MG63 (cell line): ENCODE measurements at regions not wholly inside any gene's neighbourhood (a gene's known extent, or its start where the extent isn't known, plus 50 kb on each side); places are given as distances from the start of the nearest gene placed in this dataset.

Source experiments
- DNase-seq: peaks from one replicate; pipeline ENCODE4 v3.0.0-alpha.2; 2020
- H3K27me3 ChIP-seq: fragments of 250-450 bp; sonication (Bioruptor Pico); 2 replicates; pipeline ENCODE4 v1.5.1; 2020; ENCODE audit warnings: mild to moderate bottlenecking, moderate library complexity
- H3K36me3 ChIP-seq: fragments of 250-450 bp; sonication (Bioruptor Pico); 2 replicates; pipeline ENCODE4 v1.5.1; 2020; ENCODE audit warnings: mild to moderate bottlenecking, moderate library complexity
- H3K4me3 ChIP-seq: fragments of 250-450 bp; sonication (Bioruptor Pico); 2 replicates; pipeline ENCODE4 v1.5.1; 2020; ENCODE audit warnings: mild to moderate bottlenecking, moderate library complexity
- H3K9me3 ChIP-seq: fragments of 250-450 bp; sonication (Bioruptor Pico); 2 replicates; pipeline ENCODE4 v1.5.1; 2020; ENCODE audit warnings: mild to moderate bottlenecking, moderate library complexity

DNA sequence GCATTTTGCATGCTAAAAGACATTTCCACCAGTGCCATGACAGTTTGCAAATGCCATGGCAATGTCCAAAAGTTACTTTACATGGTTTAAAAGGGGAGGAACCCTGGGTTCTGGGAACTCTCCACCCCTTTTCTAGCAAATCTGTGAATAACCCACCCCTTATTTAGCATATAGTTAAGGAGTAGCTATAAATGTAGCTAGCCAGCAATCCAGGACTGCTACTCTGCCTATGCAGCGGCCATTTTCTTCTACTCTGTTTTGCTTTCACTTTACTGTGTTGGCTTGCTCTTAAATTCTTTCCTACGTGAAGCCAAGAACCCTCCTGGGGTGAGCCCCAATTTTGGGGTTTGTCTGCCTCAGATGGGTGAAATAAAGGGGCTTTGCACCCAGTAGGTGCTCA lies 141.0 kb downstream of the PTPN11 start:
- no peak overlapping the region for H3K4me3 ChIP-seq
- no peaks in the 10 kb centered on the region for H3K36me3 ChIP-seq
- H3K9me3 ChIP-seq = no peaks in the 10 kb centered on the region
- H3K27me3 ChIP-seq = no peaks in the 10 kb centered on the region
- no peak for DNase-seq

DNA sequence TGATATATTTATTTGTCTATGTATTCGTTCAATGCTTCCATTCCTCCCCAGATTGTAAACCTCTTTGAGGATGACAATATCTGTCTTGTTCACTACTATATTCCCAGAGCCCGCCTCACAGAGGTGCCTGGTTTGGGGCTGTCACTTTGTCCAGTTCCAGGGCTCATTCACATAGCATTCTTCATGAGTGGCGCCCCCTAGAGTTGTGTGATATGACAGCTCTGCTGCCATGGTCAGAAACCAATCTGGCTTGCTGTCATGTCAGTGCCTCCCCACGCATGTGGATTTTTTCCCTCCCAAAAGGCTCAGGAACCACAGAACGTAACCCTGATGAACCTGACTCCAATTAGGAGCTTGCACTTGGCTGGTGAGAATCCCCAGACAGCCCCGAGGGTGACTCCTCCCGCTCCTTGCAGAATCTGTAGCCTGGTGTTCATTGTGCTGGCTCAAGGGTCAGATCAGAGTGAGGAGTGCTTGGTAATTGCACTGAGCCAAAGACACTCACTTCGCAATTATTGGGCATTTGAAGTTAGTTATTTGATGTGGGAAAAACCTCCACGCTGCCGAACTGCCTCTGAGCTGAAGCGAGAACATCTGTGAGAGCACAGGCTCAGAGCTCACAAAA lies 145.5 kb downstream of the PTPN11 start:
- Histone ChIP-seq H3K27me3 (no peaks in the 10 kb centered on the region), H3K36me3 (no peaks in the 10 kb centered on the region), H3K9me3 (no peaks in the 10 kb centered on the region), H3K4me3 (no peak overlapping the region)
- DNase-seq = no peak

DNA sequence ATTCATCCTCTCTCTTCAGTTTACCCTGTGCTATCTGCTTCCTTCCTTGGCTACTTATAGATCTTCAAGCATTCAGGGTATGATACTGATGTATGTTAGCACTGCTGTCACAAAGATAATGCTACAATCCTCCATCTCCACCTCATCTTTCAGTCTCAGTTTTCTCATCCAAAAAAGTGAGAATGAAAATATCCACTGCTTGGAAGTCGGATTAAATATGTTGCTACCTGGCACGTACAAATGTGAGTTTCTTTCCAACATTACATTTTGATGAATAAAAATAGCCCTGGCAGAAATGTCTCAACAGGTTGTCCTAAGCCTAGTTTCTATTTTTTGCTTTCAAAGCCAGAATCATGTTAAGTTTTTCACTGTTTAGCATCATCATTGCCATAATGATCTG lies 149.9 kb downstream of the PTPN11 start:
- no peak for DNase-seq
- no peak overlapping the region for H3K4me3 ChIP-seq
- H3K27me3 ChIP-seq = no peaks in the 10 kb centered on the region
- H3K9me3 ChIP-seq = no peaks in the 10 kb centered on the region
- H3K36me3 ChIP-seq = no peaks in the 10 kb centered on the region

DNA sequence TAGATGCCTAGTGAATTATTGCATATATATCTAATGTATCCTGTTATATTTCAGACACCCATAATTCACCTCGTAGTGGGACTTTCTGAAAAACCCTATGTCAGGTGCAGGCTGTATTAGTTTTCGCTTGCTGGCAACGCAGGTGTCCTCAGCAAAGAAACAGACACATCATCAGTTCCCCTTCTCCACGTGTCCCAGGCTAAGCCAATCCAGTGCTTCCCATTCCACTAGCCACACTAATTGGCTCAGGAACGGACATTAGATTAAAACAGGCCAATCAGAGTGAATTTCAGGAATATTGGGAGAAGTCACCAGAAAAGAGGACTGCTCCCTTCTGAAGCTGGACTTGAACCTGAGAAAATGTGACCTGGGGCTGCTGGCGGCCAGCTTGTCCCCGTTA lies 151.3 kb downstream of the PTPN11 start:
- Histone ChIP-seq H3K4me3 (no peak overlapping the region), H3K36me3 (no peaks in the 10 kb centered on the region), H3K27me3 (no peaks in the 10 kb centered on the region), H3K9me3 (no peaks in the 10 kb centered on the region)
- DNase-seq = no peak

DNA sequence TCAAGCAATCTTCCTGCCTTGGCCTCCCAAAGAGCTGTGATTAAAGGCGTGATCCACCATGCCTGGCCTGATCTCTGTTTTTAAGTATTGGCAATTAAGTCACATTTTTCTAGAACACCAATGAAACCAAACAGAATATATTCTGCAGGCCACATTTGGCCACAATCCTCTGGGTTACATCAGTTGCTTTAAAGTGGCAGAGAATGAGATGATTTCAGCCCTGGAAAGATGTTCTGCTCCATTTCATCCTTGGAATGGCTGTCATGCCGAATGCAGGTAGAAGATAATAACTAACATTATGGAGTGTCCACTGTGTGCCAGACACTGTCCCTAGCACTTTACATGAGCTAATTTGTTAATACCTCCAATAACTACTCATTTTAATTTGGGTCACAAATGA lies 154.4 kb downstream of the PTPN11 start:
- no peak for DNase-seq
- Histone ChIP-seq H3K4me3 (no peak overlapping the region), H3K27me3 (no peaks in the 10 kb centered on the region), H3K9me3 (no peaks in the 10 kb centered on the region), H3K36me3 (no peaks in the 10 kb centered on the region)

DNA sequence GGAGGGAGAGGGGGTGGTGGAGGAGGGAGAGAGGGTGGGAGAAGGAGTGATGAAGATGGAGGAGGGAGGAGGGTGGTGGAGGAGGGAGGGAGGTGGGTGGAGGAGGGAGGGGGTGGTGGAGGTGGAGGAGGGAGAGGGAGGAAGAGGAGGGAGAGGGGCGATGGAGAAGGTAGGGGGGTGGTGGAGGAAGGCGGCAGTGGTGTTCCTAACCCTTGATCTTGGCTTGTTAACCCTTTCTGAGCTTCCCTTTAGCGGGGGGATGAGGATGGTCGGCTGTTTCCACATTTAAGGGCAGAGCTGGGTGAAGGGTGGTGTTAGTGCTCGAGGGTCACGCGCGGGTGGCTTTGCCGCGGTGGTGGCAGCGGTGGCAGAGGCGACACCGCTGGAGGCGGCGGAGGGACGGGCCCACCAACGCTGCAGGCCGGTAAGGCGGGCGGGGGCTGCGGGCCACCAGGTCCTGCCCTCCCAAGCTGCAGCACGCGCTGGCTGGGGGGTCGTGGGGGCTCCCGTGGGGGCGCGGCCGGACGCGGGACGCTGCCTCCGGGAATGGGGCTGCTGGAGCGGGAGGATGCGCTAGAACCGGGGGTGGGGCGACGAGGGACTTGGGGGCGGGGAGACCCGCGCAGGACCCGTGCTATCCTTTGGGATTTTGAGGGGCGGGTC lies 156.3 kb downstream of the PTPN11 start:
- no peak for DNase-seq
- no peaks in the 10 kb centered on the region for H3K9me3 ChIP-seq
- H3K27me3 ChIP-seq = 0 out of 2 replicates have a peak, but pooled peaks cover 4% of the 10 kb centered on the region
- no peak overlapping the region for H3K4me3 ChIP-seq
- H3K36me3 ChIP-seq = no peaks in the 10 kb centered on the region

DNA sequence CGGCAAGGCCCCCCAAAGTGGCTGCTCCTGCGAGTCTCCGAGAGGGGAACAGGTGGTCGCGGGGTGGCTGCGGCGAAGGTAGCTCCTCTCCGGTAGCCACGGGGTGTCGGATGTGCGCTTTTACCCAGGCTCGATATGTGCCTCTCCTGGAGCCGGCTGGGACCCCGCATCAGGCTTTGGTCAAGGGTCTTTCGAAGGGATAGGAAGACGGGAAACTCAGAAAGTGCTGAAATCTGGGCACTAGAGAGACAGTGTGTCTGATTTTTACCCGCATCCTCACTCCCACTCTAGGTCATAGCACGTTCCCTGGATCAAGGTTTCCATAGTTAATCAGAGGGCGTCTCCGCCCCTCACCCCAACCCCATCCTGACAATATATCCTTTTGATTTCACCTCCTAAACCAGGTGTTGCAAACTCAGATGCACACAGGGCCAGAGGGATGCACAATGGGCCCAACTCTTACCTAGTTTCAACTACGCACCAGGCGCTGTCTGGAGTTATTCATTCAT lies 156.9 kb downstream of the PTPN11 start:
- DNase-seq = no peak
- H3K36me3 ChIP-seq = no peaks in the 10 kb centered on the region
- H3K27me3 ChIP-seq = 0 out of 2 replicates have a peak, but pooled peaks cover 4% of the 10 kb centered on the region
- no peaks in the 10 kb centered on the region for H3K9me3 ChIP-seq
- no peak overlapping the region for H3K4me3 ChIP-seq

DNA sequence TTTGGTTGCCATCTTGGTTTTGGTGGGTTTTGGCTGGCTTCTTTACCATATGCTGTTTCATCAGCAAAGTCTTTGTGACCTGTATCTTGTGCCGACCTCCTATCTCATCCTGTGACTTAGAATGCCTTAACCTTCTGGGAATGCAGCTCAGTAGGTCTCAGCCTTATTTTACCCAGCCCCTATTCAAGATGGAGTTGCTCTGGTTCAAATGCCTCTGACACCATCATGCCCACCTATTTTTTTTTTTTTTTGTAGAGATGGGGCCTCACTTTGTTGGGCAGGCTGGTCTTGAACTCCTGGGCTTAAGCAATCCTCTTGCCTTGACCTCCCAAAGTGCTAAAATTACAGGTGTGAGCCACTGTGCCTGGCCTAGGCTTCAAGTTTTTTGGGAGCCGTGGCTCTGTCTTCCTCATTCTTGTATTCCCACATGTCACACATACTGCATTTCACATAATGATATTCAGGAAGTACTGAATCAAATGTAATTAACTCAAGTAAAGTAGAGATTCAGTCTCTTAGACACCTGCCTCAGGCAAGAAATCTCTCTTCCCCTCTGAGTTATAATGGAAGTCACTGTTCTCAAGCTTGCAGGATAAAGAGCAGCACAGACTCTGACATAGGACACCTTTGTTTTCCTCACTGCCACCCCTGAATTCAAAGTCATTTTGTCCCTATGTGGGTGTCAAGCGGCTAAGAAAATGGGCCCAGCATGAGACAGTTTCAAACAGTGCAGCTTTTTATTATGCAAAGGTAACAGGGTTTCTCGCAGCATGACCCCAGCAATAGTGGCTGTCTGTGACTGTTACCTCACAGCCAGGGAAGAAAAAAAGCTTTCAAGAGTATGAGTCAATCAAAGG lies 159.0 kb downstream of the PTPN11 start:
- Histone ChIP-seq H3K27me3 (0 out of 2 replicates have a peak, but pooled peaks cover 4% of the 10 kb centered on the region), H3K36me3 (no peaks in the 10 kb centered on the region), H3K4me3 (no peak overlapping the region), H3K9me3 (no peaks in the 10 kb centered on the region)
- no peak for DNase-seq

DNA sequence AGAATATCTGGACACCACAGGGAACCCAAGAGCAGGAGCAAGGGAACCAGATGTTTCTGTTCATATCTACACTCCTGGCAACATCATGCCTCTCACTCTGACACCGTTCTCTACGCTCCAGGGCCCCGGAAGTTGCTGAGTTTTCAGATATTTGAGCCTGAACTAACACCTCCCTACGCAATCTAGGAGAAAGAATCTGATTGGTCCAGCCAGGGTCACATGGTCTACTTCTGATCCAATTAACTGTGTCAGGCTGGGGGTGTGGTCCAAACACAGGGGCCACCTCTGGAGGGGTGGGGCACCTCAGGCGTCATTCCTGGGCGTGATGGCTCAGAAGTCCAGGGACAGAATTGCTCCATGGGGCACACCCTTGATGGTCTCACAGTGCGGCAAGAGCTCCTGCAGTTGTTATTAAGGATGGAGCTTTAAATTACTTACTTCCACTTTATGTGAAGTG lies 165.5 kb downstream of the PTPN11 start:
- H3K9me3 ChIP-seq = no peaks in the 10 kb centered on the region
- H3K27me3 ChIP-seq = no peaks in the 10 kb centered on the region
- peak; percentile 55 for DNase-seq
- no peaks in the 10 kb centered on the region for H3K36me3 ChIP-seq
- no peak overlapping the region for H3K4me3 ChIP-seq

DNA sequence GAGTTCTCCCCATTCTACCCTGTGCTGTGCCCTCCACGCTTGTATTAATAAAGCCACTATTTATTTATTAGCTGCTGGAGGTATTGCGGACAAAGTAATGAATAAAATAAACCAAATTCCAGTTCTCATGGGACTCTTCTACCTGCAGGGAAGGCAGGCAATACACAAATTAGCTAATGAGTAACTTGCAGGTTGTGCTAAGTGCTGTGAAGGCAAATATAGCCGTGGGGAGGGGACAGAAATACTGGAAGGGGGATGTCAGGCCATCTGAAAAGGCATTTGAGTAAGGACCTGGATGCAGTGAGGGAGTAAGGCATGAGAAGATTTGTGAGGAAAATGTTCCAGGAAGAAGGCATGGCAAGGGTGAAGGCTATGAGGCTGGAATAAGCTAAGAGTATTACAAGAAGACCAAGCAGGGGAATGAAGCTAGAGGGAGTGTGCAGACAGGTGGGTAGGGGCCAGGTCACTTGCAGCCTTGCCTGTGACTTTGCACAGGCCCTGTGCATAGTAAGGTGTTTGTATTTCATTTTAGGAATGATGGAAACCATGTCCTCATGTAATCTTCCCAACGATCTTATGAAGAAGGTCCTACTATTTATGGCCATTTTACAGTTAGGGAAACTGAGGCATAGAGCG lies 167.5 kb downstream of the PTPN11 start:
- DNase-seq = no peak

DNA sequence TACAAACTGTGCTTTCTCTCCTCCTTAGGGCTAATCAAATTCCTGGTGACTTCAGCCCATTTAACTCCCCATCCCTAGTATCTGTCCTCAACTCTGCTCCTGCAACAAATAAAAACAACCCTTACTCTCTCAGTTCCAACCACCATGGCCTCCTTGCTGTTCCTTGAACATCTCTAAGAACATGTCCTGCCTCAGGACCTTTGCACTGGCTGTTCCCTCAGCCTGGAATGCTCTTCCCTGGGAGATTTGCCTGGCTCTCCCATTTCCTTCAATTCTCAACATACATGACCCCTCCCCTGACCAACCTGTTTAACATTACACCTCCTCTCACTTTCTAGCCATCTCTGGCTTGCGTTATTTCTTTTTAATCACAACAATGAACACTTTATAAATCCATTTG lies 170.5 kb downstream of the PTPN11 start:
- H3K27me3 ChIP-seq = no peaks in the 10 kb centered on the region
- no peaks in the 10 kb centered on the region for H3K9me3 ChIP-seq
- H3K4me3 ChIP-seq = no peak overlapping the region
- no peaks in the 10 kb centered on the region for H3K36me3 ChIP-seq
- no peak for DNase-seq

More for the DNA sequence above, 167.5 kb downstream of the PTPN11 start:
- Histone ChIP-seq H3K4me3 (no peak overlapping the region), H3K9me3 (no peaks in the 10 kb centered on the region), H3K36me3 (no peaks in the 10 kb centered on the region), H3K27me3 (no peaks in the 10 kb centered on the region)

DNA sequence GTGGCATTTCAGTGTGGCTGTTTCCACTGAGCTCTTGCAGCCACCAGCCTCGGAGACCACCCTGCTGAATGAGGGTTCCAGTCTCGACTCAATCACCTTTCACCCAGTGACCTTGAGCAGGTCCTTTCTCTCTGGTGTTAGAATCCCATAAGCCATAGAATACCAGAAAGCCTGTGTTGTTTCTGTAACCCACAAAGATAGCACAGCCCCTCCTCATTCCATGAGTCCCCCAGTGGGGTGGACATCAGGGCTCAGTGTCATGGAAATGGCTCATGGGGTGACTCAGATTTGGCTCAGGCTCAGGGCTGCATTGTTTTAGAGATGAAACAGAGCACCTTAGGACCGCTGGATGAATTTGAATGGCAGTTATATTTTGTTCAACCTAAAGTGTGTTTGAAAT lies 171.5 kb downstream of the PTPN11 start:
- DNase-seq = no peak
- Histone ChIP-seq H3K27me3 (0 out of 2 replicates have a peak, but pooled peaks cover 2% of the 10 kb centered on the region), H3K36me3 (no peaks in the 10 kb centered on the region), H3K9me3 (no peaks in the 10 kb centered on the region), H3K4me3 (no peak overlapping the region)

DNA sequence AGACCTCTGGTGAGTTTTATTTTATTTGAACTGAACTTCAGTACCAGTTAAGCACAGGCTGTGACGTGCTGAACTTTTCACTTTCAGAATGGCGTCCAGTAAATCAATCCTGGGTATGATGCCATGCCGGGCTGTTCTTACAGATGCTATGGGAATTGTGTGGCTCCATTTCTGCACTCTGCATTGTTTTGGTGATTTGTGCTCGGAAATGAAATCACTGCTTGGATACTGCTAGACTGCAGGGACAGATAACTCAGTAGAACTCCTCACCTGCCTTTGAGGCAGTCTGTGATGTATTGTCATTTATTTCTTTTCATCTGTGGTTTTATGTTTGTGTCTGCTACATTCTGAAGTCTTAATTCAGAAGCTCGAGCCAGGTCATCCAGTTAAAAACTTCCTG lies 172.7 kb downstream of the PTPN11 start:
- Histone ChIP-seq H3K4me3 (no peak overlapping the region), H3K36me3 (no peaks in the 10 kb centered on the region), H3K27me3 (0 out of 2 replicates have a peak, but pooled peaks cover 2% of the 10 kb centered on the region), H3K9me3 (no peaks in the 10 kb centered on the region)
- DNase-seq = no peak

DNA sequence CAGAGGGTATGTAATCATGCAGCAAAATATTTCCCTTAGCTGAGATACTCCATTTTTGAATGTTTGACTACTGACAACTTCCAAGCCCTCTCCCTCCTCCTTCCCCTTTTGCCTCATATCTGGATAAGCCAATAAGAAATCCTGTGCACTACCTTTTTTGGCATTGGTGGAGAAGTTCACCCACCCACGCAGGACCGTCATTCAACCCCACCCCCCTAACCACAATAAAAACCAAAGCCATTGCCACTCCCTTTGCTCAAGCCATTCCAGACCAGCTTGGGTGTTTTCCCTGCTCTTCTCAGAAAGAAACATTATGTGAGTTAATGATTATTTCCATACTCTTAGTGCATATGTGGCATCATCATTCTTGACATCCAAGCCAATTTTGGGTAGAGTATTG lies 176.7 kb downstream of the PTPN11 start:
- Histone ChIP-seq H3K4me3 (no peak overlapping the region), H3K27me3 (peaks cover 2% of the 10 kb centered on the region; the same call in 1 of the 2 replicates), H3K9me3 (no peaks in the 10 kb centered on the region), H3K36me3 (no peaks in the 10 kb centered on the region)
- no peak for DNase-seq

DNA sequence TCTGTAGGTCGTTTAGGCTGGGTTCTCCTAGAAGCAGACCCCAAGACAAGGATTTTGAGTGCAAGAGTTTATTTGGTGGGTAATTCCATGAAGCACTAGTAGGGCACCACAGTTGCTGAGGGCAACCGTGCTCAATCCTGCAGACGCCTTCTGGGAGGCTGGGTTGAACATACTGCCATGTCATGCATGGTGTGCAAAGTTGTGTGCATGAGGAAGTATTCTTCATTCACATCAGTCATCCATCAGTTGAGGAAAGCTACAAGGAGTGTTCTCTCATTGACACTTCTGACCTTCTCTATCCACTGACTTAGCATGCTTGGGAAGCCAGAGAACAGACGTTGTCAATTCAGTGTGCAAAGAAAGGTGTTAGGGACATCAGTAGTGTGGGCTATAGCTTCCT lies 179.2 kb downstream of the PTPN11 start:
- DNase-seq = no peak
- H3K36me3 ChIP-seq = no peaks in the 10 kb centered on the region
- no peaks in the 10 kb centered on the region for H3K9me3 ChIP-seq
- H3K27me3 ChIP-seq = peaks cover 2% of the 10 kb centered on the region; the same call in 1 of the 2 replicates
- H3K4me3 ChIP-seq = no peak overlapping the region

DNA sequence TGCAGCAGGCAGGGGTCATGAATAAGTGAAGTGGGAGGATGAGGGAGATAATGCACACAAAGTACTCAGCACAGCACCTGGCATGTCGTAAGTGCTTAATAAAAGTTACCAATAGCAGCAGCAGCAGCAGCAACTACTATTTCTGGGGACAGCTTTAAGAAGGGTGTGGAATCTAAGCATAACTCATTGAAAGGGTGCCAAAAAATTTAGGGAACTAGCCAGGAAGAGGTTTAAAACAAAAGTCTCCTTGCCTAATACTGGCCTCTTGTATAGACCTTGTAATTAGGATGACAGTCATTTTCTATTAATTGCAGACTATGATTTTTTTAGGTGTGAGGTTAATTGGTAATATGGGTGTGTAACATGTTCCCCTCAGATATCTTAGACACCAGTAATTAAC lies 179.9 kb downstream of the PTPN11 start:
- Histone ChIP-seq H3K36me3 (no peaks in the 10 kb centered on the region), H3K27me3 (peaks cover 2% of the 10 kb centered on the region; the same call in 1 of the 2 replicates), H3K9me3 (no peaks in the 10 kb centered on the region), H3K4me3 (no peak overlapping the region)
- no peak for DNase-seq

DNA sequence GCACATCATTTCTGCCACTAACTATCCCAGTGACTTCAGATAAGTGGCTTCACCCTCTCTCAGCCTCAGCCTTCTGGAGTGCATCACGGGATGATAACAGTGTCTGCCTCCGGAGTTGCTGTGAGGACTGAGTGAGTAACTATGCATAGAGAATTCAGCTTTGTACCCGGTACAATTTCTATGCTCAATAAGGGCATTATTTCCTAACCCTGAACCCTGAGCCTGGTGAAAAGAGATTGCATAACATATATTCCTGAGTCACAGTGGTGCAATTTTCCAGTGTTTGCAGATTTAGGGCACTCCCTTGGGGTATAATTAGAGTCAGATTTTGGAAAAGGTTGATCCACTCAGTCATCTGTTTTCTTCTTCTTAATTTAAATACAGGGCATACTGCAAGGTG lies 181.1 kb downstream of the PTPN11 start:
- Histone ChIP-seq H3K4me3 (no peak overlapping the region), H3K27me3 (peaks cover 2% of the 10 kb centered on the region; the same call in 1 of the 2 replicates), H3K36me3 (no peaks in the 10 kb centered on the region), H3K9me3 (no peaks in the 10 kb centered on the region)
- DNase-seq = no peak
